Amniotic epithelial cell (primary cell): ENCODE measurements at regions not wholly inside any gene's neighbourhood (a gene's known extent, or its start where the extent isn't known, plus 50 kb on each side); places are given as distances from the start of the nearest gene placed in this dataset.
"Not testable (repeated sequence)": the region's sequence is repeated elsewhere in the genome, so short reads cannot be mapped to it uniquely, and the experiment has no call there.

ENCODE experiments used
- DNase-seq: peaks from one replicate; pipeline ENCODE4 v3.0.0-alpha.2; 2010; ENCODE audit warnings: low read depth

DNA sequence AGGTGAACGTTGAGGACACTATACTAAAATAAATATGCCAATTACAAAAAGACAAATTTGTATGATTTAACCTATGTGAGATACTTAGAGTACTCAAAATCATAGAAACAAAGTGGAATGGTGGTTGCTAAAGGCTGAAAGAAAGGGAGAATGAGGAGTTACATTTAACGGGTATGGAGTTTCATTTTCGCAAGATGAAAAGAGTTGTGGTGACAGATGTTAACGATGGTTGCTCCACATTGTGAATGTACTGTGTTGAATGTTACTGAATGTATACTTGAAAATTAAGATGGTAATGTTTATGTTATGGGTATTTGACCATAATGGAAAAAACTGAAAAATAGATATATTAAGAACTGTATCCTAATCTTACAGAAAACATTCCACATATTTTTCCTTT, 51.3 kb upstream of the MOCS2 start:
- DNase-seq = no peak

DNA sequence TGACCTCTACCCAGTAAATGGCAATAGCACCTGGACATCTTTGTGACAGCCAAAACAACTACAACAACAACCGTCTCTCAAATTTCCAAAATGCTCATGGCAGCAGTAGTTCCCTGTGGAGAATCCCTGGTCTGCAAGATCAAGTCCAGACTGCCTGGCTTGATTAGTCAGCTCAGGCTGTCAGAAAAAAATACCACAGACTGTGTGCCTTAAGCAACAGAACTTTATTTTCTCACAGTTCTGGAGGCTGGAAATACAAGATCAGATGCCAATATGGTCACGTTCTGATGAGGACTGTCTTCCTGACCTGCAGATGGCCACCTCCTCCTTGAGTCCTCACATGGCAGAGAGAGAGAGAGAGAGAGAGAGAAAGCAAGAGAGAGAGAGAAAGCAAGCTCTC, 52.3 kb upstream of the MOCS2 start:
- DNase-seq = peak; percentile 80

DNA sequence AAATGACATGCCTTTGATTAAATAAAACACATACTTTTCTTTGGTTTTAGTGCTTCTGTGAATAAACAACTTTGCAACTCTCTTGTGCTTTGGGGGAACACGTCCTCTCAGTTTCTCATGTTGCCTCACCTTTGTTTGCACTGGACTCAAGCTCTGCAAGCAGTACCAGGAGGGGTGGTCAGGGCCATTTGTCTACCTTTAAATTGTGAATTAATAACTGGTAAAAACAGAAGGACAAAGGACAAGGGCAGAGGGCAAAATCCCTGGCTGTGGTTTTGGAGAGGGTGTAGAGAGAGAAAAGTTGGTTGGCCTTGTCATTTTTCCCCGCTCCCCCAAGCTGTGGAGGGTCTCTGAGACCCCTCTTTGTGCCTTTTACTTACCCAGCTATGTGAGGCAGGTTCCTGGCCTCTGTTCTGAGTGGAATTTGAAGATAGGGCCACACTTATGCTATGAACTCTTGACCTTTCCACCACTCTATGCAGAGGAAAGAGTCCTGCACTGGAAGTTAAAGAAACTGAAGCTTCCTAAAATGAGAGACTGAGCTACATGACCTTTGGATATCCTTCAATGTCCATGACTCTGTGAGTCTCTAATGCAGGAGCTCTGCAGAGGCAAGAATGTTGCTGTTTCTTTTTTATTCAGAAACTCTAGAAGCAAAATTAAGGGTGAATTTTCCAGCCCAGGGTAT, 55.1 kb upstream of the MOCS2 start:
- DNase-seq = no peak

DNA sequence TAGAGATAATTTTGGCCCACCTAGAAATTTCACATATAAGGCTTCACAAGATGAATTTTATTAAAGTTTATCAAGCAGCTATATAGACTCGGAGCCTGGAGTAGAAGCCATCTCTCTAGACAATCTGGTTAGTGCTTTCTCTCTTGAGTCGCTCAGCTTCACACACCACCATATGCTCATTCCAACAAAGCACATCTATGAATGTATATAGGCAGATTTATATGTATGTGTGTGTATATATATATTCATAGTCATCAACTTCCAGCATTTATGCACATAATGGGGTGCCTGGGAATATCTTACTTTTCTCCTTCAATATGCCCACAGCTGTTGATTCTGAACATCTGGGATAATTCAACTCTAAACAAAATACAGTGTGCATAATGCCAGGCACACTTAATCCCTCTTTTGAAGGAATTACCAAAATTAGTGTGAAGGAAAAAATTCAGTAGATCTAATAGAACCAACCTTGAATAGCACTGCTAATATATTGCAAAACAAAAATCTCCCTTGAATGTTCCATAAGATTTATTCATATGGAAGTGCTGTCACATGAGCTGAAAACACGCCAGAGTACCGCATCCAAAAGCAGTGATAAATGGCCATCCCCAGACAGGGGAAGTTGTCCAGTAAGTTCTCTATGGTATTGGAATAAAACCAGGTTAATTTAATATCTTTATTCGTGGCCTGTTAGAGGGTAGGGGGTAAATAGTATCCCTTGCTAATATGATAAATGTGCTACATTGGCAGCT, 56.0 kb upstream of the MOCS2 start:
- no peak for DNase-seq

DNA sequence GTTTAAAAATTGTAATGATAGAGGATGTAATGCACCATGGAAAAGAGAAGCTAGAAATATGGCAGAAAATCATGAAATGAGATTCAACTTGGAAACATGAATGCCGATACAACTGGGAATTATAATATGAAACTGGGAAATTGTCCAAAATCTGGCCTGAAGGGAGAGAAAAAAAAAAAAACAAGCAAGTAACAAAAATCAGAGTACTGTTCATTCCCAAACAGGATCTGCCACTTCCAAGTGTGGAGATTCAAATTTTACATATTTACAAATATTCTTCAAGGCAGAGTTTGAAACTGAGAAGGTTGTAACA, 56.6 kb upstream of the MOCS2 start:
- DNase-seq = no peak

DNA sequence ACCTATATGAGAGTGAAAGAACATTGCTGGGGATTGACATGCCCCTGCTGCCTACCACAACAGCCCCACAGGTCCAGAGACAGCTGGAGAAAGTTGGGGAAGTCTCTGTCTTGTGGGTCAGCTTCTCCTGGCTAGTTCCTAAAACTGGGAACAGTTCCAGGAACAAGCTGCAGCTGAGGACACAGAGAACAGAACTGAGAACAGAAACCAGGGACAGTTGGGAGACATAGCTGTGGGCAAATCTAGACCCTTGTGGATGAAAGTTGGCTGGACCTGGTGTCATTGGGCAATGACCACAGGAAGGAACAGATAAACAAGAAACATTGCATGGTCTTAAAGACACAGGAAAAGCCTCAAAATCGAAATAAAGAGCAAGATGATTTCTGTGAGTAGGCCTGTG, 58.3 kb upstream of the MOCS2 start:
- peak; percentile 84 for DNase-seq

DNA sequence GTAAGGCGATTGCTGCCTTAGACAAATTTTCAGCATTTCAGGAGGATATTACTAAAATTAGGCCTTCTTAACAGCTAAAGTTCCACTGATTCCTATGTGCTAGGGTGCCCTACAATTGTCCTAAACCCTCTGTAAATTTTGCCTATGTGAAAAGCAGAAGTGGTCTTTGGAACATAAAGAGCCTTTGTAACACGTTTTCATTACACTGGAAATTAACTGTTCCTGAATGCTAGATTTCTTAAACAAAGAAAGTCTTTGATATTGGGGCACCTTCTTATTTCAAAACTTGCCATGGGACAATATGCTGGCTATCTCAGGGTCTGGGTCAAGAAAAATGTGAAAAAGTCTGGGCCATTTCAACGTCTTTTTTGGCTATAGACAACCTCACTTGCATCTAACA, 60.4 kb upstream of the MOCS2 start:
- no peak for DNase-seq

DNA sequence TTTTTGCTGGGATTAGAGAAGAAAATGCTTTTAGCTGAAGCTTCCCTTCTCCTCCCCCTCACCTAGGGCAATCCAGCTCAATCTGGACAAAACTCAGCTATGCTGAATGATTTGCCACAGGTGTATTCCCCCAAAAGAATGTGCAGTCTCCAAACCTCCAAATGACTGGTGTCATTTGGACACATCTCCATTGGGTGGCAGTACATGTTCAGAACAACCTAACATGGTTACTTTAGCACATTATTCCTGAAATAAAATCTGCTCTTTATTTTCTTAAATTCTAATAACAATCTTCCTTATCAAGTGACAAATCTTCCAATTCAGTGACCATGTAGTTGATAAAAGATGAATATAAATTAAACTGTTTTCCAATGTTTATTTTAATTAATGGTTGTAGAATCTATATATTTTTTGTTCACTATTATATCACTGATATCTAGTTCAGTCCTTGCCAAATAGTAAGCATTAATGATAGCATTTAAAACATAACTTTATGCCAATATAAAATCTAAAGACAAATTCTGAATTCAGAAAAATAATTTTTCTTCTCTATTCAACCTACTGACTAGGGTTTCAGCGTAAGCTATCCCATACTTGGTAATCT, 61.3 kb upstream of the MOCS2 start:
- peak; percentile 36 for DNase-seq

DNA sequence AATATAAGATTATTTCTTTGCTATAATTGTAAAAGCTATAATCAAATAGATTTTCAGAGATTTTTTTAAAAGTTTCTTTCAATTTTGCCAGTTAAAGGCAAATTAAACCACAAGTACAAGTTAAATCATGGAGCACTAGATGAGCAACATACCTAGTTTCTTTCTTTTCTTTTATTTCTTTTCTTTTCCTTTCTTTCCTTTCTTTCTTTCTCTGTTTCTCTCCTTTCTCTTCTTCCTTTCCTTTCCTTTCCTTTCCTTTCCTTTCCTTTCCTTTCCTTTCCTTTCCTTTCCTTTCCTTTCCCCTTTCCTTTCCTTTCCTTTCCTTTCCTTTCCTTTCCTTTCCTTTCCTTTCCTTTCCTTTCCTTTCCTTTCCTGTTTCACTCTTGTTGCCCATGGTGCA, 62.5 kb upstream of the MOCS2 start:
- not testable (repeated sequence) for DNase-seq

DNA sequence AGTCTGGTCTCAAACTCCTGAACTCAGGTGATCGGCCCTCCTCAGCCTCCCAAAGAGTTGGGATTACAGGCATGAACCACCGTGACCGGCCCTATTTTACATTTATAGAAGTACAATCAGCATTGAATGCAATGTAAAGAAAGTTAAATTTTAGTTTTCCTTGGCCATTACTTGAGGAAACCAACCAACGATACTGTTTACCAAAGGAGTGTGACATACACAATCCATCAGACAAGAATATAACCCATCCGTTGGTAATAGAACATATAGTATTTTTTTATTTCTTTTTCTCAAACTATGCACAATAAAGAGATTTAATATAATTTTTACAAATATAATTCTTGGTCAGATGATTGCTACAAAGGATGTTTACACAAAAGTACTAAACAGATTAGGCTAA, 63.1 kb upstream of the MOCS2 start:
- no peak for DNase-seq

DNA sequence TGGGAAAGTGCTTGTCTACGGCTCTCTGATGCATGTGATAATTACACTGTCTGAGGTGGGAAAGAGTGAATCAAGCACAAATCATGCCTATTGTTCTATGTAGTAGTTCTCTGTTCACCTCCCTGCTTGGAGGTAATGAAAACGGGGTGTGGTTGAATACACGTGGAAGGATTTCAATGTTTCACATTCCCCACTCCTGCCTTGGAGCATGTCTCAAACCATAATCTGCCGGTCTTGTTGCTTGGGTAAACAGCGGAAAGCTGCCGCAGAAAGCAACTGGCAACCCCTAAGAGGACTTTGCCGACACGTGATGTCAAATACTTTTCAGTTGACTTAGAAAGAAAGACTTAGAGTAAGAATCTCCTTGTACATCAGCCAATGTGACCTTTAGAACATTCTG, 63.5 kb upstream of the MOCS2 start:
- no peak for DNase-seq

DNA sequence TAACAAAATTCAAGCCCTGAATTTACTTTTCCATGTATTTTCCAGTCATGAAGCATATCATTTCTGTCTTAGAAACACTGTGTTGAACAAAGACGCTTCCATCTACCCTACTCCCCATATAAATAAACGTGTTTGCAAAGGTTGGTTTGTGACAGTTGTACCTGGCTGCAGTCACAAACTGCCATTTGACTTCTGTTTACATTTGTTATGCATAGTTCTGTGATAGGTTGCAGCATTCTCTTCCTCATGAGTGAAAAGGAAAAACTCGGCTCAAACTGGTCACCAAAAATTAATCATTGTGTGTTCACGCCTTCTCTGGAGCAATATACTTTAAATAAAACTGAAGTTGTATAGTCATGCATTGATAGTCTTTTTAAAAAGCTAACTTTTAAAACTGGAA, 69.3 kb upstream of the MOCS2 start:
- no peak for DNase-seq

DNA sequence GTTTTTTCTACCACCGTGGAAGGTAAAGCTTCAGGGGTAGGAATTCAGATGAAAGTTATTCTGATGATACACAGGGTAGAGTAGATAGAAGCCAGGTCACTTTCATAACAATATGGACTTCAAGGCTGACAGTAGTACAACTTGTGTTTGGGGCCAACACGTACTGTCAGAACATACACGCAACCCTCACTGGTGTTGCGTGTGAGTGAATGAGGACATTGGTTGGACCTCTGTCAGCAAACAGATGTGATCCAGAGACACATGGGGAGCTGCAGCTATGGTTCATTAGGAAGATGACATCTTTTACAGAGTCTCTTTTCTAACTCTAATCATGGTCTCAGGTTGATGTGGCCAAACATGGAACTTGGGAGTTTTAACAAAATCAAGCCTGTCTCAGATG, 70.1 kb upstream of the MOCS2 start:
- DNase-seq = no peak

DNA sequence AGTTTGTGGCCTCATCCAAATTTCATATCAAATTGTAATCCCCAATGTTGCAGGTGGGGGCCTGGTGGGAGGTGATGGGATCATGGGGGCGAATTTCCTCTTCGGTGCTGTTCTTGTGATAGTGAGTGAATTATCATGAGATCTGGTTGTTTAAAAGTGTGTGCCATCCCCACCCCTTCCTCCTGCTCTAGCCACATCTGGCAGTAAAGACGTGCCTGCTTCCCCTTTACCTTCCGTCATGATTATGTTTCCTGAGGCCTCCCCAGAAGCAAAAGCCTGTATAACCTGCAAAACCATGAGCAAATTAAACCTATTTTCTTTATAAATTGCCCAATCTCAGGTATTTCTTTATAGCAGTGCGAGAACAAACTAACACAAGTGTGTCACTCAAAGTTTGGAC, 71.0 kb upstream of the MOCS2 start:
- DNase-seq = no peak

DNA sequence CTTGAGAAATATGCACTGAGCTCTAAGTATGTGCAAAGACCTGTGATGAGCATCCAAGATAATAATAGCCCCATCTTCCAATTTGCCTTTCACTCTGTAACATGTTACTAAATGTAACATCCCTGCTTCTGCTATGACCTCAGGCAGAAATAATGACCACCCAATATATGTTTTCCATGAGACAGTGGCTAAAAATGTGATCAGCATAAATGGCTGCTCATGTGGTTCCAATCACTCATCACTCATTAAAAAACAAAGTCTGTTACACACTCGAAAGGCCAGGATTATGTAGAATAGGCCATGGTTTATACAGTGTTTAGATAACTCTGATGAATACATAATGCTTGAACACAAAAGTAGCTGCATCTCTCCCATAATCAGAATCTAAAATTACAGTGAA, 71.4 kb upstream of the MOCS2 start:
- no peak for DNase-seq

DNA sequence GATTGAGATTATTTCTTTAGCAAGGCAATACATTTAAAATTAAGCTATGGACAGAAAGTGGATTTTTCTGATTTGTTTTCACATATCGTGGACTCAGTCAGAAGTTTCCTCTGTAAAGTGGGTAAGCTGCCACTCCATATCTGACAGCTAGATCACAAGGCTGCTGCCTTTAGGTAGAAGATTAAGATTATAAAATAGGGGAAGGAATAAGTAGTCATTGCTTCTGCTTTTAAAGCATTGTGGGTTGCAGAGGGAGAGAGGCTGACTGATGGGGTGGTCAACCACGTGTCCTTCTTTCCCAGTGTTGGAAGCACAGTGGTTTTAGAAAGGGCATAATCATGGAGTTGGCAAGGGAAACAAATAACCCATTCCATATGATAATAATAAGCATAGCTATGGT, 74.3 kb upstream of the MOCS2 start:
- DNase-seq = no peak

DNA sequence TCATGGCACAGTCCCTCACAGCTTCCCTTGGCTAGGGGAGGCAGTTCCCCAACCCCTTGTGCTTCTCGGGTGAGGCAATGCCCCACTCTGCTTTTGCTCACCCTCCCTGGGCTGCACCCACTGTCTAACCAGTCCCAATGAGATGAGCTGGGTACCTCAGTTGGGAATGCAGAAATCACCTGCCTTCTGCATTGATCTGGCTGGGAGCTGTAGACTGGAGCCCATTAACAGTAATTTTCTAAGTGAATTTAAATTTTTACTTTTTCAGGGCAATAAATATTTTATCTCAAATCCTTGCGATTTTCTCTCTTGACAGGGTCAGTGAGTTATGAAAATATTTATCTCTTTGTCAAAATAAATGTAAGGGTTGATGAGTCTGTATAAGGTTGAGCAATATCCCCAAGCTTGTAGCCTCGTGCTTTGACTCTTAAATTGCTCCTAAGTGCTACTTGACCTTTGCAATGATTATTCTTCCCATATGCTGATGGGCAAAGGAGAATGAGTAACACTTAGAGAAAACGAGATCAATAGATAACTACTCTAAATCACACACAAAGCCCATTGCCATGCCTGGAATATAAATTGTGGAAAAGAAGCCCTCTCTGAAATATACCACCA, 82.1 kb upstream of the MOCS2 start:
- peak; percentile 26 for DNase-seq

DNA sequence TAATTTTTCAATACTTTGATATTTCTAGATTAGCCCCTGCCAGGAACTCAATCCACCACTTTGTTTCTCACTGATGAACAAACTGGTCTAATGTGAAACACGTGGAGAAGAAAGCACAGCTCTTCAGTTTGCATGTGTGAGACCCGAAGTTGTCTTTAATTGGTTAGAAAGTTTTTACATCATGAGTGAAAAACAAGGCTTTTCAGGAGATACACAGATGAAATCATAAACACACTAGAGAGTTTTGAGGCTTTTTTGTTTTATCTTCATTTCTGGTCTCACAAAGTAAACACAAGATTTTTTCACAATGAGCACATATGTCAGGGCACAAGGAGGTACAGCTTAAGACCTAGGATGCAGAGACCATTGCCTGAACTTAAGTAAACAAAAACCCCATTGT, 84.5 kb upstream of the MOCS2 start:
- peak; percentile 83 for DNase-seq

DNA sequence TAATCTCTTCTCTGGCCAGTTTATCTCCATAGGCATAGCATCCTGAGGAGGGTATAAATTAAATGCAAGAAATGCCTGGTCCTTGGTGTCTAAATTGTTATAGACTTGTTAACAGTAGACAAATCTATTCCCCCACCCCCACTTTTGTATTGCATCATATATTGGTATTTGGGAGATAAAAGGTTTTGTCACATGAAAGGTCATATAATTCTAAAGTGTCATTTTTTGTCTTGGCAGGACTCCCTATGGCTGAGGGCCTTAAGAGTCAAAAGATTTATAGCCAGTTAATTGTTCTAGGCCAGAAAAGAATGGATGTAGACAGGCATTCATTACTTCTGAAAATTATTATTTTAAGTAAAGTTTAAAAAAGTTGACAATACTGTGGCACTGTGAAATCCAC, 90.3 kb upstream of the MOCS2 start:
- no peak for DNase-seq

DNA sequence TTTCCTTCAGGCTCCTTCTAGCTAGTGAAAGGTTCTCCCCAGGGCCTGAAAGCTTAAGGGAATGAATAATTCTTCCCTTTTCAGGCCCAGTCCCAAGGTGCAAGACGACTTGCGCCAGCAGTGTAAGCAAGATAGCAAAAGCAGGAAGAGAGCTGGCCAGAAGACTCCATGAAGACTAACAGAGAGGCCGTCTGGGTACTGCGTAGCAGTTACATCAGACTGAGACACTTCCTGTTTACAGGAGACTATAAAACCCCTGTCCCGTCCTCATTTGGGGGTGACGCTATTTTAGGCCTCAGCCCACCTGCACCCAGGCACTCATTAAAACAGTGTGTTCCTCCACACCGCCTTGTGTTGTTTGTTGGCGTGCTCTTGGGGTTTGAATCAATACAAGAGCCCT, 90.7 kb upstream of the MOCS2 start:
- no peak for DNase-seq

DNA sequence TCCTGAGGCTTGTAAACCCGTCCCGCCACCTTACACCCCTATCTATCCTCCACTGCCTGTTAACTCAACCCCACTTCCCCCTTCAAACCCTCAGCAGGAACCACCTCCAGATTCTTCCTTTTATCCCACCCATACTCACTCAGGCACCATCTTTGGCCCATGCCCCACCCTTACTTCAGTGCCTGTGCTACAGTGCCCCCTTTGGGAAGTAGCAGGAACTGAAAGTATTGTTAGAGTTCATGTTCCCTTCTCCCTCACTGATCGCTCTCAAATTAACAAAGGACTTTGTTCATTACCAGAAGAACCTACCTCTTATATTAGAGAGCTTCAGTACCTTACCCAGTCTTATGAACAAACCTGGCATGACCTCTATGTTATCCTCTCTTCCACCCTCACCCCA, 92.2 kb upstream of the MOCS2 start:
- no peak for DNase-seq

DNA sequence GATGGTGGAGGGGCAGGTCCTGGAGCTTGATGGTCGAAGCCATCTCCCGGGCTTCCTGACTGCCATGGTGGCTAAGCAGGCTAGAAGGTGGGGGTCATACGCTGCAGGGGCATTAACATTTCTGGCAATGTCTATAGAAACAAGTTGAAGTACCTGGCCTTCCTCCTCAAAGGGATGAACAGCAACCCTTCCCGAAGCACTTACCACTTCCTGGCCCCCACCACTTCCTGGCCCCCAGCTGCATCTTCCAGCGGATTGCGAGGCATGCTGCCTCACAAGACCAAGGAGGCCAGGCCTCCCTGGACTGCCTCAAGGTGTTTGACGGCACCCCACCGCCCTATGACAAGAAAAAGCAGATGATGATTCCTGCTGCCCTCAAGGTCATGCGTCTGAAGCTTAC, 97.0 kb upstream of the MOCS2 start:
- no peak for DNase-seq

DNA sequence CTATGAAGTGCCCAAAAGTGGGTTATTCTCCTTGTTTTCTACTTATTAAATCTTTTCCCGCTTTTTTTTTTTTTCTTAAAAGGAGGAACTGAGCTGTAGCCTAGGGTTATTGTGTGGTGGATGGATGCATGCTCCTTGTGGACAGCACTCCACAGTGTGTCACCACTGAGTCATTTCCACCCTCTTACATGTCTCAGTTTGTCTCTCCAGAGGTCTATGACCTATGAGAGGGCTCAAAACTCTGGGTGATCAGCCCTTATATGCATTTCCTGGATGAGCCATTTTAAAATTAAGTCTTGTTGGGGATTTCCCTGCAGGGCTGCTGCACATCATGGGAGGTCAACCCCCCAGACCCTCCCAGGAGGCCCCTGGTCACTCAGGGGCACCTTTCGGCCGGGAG, 102.2 kb upstream of the MOCS2 start:
- DNase-seq = peak; percentile 4
